Heart left ventricle (tissue), 13 donors: ENCODE measurements at regions not wholly inside any gene's neighbourhood (a gene's known extent, or its start where the extent isn't known, plus 50 kb on each side); places are given as distances from the start of the nearest gene placed in this dataset.

ENCODE experiments used
- CTCF ChIP-seq, 12 donors: fragments of 200-600 bp; sonication (generic) in 4 of 12; IDR thresholded peaks; one replicate each; pipeline versions ENCODE4 v1.5.0 to v1.8.0; 2018 to 2022; ENCODE audit warnings: antibody characterized with exemption in 12 of 12, mild to moderate bottlenecking in 5 of 12
- POLR2A ChIP-seq, 2 donors: fragments of 450-650 bp; IDR thresholded peaks; one replicate each; pipeline ENCODE4 v1.6.1; 2017; ENCODE audit warnings: antibody characterized with exemption in 2 of 2, mild to moderate bottlenecking in 2 of 2, moderate library complexity in 2 of 2
- donor health status: ischemic (EF 13 %, LVEDD 7.1; RV severe dilation, severe dysfunction).
- donor health status: DM: no; HTN: yes; CAD: no.
- donor health status: DM: no; HTN: no; CAD: no.
- donor health status: ischemic (EF 25% LVEDD 6.9; RV normal size, moderate dysfunction).
- donor health status: ischemic (EF 25% LVEDD 5.7; RV mildly dilated, moderate dysfunction).
- donor health status: ischemic (EF 35%, LVEDD 5.7; RV mildly dilated, moderate dysfunction).
- donor health status: nonischemic (EF 11% LVEDD 7.7; RV severe dilation, severe dysfunction).
- donor health status: DM: yes; HTN: yes; CAD: no.
- donor health status: PGD.
- donor health status: ischemic (EF 29% LVEDD 5.4; RV normal size, mild dysfunction).
- donor health status: nonischemic (EF 23%, LVEDD 6.1; RV moderate dilation, normal function).

DNA sequence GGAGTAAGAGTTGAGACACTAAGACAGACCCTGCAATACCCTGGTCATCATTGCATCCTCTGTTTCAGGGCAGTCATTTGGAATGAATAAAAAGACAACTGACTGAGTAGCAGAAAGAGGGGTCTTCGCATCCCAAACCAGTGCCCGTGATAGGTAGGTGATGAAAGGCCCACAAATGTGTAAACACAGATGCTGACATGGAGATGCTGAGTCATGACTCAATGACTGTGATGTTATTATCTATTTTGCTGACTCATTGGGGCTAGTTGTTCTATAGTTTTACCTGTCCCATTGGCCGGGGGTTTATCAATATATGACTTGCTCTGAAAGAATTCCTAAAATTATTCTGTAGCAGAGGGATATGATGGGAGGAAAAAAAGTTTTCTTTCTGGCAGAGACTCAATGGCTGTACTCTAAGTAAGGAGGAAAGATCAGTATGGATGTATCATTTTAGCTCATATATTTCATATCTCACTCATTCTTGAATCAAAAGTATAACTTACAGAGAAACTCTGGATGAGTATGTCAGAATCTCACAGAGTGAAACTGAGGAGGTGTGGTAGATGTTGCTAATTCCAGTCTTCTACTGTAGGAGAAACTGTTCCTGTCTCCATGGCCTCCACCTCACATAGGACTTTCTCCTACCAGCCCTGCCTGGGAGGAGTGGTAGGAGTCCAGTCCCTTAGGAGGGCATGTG is 119.9 kb upstream of the PREP start:
- no peak for TF ChIP-seq CTCF (IDR thresholded peaks at IDR 0.05)
- TF ChIP-seq POLR2A (IDR thresholded peaks at IDR 0.05) = no peak
